A549 (cell line): ENCODE measurements at regions not wholly inside any gene's neighbourhood (a gene's known extent, or its start where the extent isn't known, plus 50 kb on each side); places are given as distances from the start of the nearest gene placed in this dataset.

Experiments used
- ATAC-seq, 2 experiments: fragments of 200-7000 bp in 1 of 2; fragments of >200 bp in 1 of 2; cut with Nextera tagmentation in 1 of 2; cut with Tn5 transposase in 1 of 2; 3 replicates each; pipeline versions ENCODE4 v1.8.0 to v1.9.1; 2018 to 2020; ENCODE audit warnings: mild to moderate bottlenecking in 1 of 2, moderate library complexity in 1 of 2
- CTCF ChIA-PET: fragments of 300-600 bp; sonication (Branson Sonifier 250); formaldehyde crosslinking; extraction: SDS; loops from one replicate; lab custom pipeline; 2021; ENCODE audit warnings: antibody characterized with exemption, inconsistent platforms; lab: Yijun Ruan, JAX
- POLR2A ChIA-PET: fragments of 350-600 bp; formaldehyde crosslinking; extraction: SDS; loops from one replicate; lab custom pipeline; 2021; ENCODE audit warnings: antibody characterized with exemption, inconsistent platforms; lab: Yijun Ruan, JAX
- DNase-seq, 2 experiments: peaks; one replicate each; pipeline versions ENCODE4 v3.0.0 to v3.0.0-alpha.2; 2011 to 2016; ENCODE audit warnings: low read depth in 1 of 2, low spot score in 1 of 2
- FAIRE-seq: peaks from 2 replicates; lab custom pipeline; 2011; peaks lifted over from hg19 to GRCh38; lab: Jason Lieb, UNC
- H3K27ac ChIP-seq, 2 experiments: fragments of >200 bp; sonication (Bioruptor Twin); formaldehyde crosslinking; 3 replicates each; pipeline ENCODE4 v1.5.1; 2016 to 2017
- H3K4me1 ChIP-seq: fragments of >200 bp; sonication (Bioruptor Twin); formaldehyde crosslinking; 3 replicates; pipeline ENCODE4 v1.6.1; 2016
- H3K4me2 ChIP-seq: fragments of >200 bp; sonication (Bioruptor Twin); formaldehyde crosslinking; 3 replicates; pipeline ENCODE4 v1.6.1; 2016
- H3K4me3 ChIP-seq: fragments of >200 bp; sonication (Bioruptor Twin); formaldehyde crosslinking; 3 replicates; pipeline ENCODE4 v1.5.1; 2016
- H3K9me3 ChIP-seq: fragments of >200 bp; sonication (Bioruptor Twin); formaldehyde crosslinking; 3 replicates; pipeline ENCODE4 v1.6.1; 2016
- CBX2 ChIP-seq: fragments of 200-600 bp; sonication (generic); IDR thresholded peaks from 2 replicates; pipeline ENCODE4 v1.6.1; 2016; ENCODE audit warnings: low read depth, mild to moderate bottlenecking, borderline replicate concordance
- CBX8 ChIP-seq: fragments of 200-600 bp; sonication (generic); IDR thresholded peaks from 2 replicates; pipeline ENCODE4 v1.6.1; 2016
- CHD4 ChIP-seq: fragments of 200-600 bp; sonication (generic); IDR thresholded peaks from 2 replicates; pipeline ENCODE4 v1.6.1; 2016; ENCODE audit warnings: antibody characterized with exemption, mild to moderate bottlenecking, borderline replicate concordance
- EHF ChIP-seq: fragments of 250-450 bp; sonication (Bioruptor Pico); IDR thresholded peaks from 2 replicates; pipeline ENCODE4 v1.5.0; 2020; ENCODE audit warnings: mild to moderate bottlenecking
- EHMT2 ChIP-seq: fragments of 200-600 bp; sonication (generic); IDR thresholded peaks from 2 replicates; pipeline ENCODE4 v1.6.1; 2016; ENCODE audit warnings: antibody characterized with exemption, low read depth, mild to moderate bottlenecking, moderate library complexity
- EP300 ChIP-seq, 2 experiments: fragments of >200 bp; sonication (Bioruptor Twin); formaldehyde crosslinking; IDR thresholded peaks; 2 replicates in 1 of 2; 3 replicates in 1 of 2; pipeline ENCODE4 v1.6.1; 2016 to 2017
- ESRRA ChIP-seq: fragments of 150-350 bp; IDR thresholded peaks from 2 replicates; pipeline ENCODE4 v1.6.1; 2014; ENCODE audit warnings: mild to moderate bottlenecking, low read length, borderline replicate concordance
- FOSB ChIP-seq: fragments of 250-450 bp; sonication (Bioruptor Pico); IDR thresholded peaks from 2 replicates; pipeline ENCODE4 v1.5.0; 2020; ENCODE audit warnings: mild to moderate bottlenecking, moderate library complexity
- HDAC2 ChIP-seq: fragments of 200-600 bp; sonication (generic); IDR thresholded peaks from 2 replicates; pipeline ENCODE4 v1.6.1; 2016
- KDM1A ChIP-seq: fragments of 200-600 bp; sonication (generic); IDR thresholded peaks from 2 replicates; pipeline ENCODE4 v1.6.1; 2016; ENCODE audit warnings: low read depth, mild to moderate bottlenecking
- KDM5A ChIP-seq: fragments of 200-600 bp; sonication (generic); IDR thresholded peaks from 2 replicates; pipeline ENCODE4 v1.6.1; 2016; ENCODE audit warnings: antibody characterized with exemption, mild to moderate bottlenecking
- MAX ChIP-seq: IDR thresholded peaks from 2 replicates; pipeline ENCODE4 v1.6.1; 2012
- MYC ChIP-seq: IDR thresholded peaks from 2 replicates; pipeline ENCODE4 v1.6.1; 2012; ENCODE audit warnings: mild to moderate bottlenecking, inconsistent platforms, low read length, improper control_type of control experiment, borderline replicate concordance
- NR3C1 ChIP-seq: fragments of >200 bp; sonication (Bioruptor Twin); formaldehyde crosslinking; IDR thresholded peaks from 3 replicates; pipeline ENCODE4 v1.6.1; 2017
- PBX3 ChIP-seq: IDR thresholded peaks from 2 replicates; pipeline ENCODE4 v1.6.1; 2012
- RCOR1 ChIP-seq: fragments of 150-350 bp; IDR thresholded peaks from 2 replicates; pipeline ENCODE4 v1.6.1; 2014; ENCODE audit warnings: antibody characterized with exemption, low read length, low read depth
- RFX5 ChIP-seq: fragments of 450-650 bp; IDR thresholded peaks from 2 replicates; pipeline ENCODE4 v1.7.1; 2014; ENCODE audit warnings: antibody characterized with exemption, mild to moderate bottlenecking, moderate library complexity
- ZC3H11A ChIP-seq: fragments of 450-650 bp; IDR thresholded peaks from 2 replicates; pipeline ENCODE4 v1.6.1; 2014; ENCODE audit warnings: antibody characterized with exemption, mild to moderate bottlenecking
- ZSCAN20 ChIP-seq: fragments of 250-450 bp; sonication (Bioruptor Pico); IDR thresholded peaks from 2 replicates; pipeline ENCODE4 v1.8.0; 2022; ENCODE audit warnings: mild to moderate bottlenecking, moderate library complexity
- WGBS: methylation state at CpG from one replicate; pipeline ENCODE4 v1.1.6; 2017; ENCODE audit errors: missing lambda C conversion rate; 5-methylcytosine and 5-hydroxymethylcytosine counted together
- TF ChIP-seq, protein P1 (sequence below): fragments of >200 bp; sonication (Bioruptor Twin); formaldehyde crosslinking; IDR thresholded peaks from 2 replicates; pipeline ENCODE4 v1.6.1; 2016
- TF ChIP-seq, protein P2 (sequence below): fragments of 200-600 bp; sonication (generic); IDR thresholded peaks from 2 replicates; pipeline ENCODE4 v1.6.1; 2016; ENCODE audit warnings: antibody characterized with exemption, mild to moderate bottlenecking, moderate library complexity
- TF ChIP-seq, protein P3 (sequence below): fragments of 250-450 bp; sonication (Bioruptor Pico); IDR thresholded peaks from 2 replicates; pipeline ENCODE4 v1.5.0; 2020; ENCODE audit warnings: low read depth, mild to moderate bottlenecking, moderate library complexity

DNA sequence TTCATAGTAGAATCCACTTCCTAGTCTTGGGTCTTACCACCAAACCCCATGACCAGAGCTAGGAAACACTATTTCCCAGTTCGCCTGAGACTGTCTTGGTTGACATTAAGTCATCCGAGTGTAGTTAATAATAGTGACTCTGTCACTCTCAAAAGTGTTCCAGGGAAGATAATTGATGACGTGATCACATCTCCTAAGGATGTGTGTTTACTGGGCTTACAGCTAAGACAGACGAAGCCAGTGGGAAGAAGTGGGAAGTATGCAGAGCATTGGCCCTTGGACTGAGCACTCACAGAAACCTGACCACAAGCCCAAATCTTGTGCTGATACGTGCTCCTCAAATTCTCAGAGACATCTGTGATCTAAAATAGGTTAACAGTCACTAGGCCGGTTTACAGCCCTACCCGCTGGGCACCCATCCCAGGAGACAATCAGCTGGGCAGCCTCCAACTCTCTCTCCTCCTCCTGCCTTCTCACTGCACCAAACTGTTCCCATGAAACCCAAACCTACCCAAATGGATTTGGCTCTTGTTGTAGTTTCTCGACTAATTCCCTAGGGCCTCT, 316.6 kb downstream of the TLE1 start:
- H3K4me1 ChIP-seq: no peaks in the 10 kb centered on the region
- no peak for FAIRE-seq

GRCh38 chr9:81371824-81372223, 317.5 kb downstream of the TLE1 start:
- ChIA-PET CTCF (no interaction called here), POLR2A (no interaction called here)
- Histone ChIP-seq H3K4me1 (no peaks in the 10 kb centered on the region), H3K4me2 (no peak overlapping the region), H3K27ac (no peak overlapping the region), H3K9me3 (no peaks in the 10 kb centered on the region), H3K4me3 (no peak overlapping the region)
- WGBS: 87% methylated on average over 7 of the region's 7 CpGs
- FAIRE-seq (no peak), ATAC-seq (no peak), DNase-seq (no peak)
- no peak for TF ChIP-seq CHD4
- no peak for TF ChIP-seq CBX8
- TF ChIP-seq HDAC2: no peak
- no peak for TF ChIP-seq ZC3H11A
- no peak for TF ChIP-seq CBX2
- TF ChIP-seq, protein P1, sequence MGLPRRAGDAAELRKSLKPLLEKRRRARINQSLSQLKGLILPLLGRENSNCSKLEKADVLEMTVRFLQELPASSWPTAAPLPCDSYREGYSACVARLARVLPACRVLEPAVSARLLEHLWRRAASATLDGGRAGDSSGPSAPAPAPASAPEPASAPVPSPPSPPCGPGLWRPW: no peak
- TF ChIP-seq PBX3: no peak
- no peak for TF ChIP-seq MYC

More for the DNA sequence above, 316.6 kb downstream of the TLE1 start:
- Histone ChIP-seq H3K27ac (no peak overlapping the region), H3K9me3 (no peaks in the 10 kb centered on the region), H3K4me3 (no peak overlapping the region), H3K4me2 (no peak overlapping the region)
- DNase-seq (no peak), ATAC-seq (no peak)
- ChIA-PET CTCF (no interaction called here), POLR2A (no interaction called here)
- TF ChIP-seq EP300 (IDR thresholded peaks at IDR 0.05): no peak
- TF ChIP-seq ESRRA: no peak
- TF ChIP-seq, protein P2, sequence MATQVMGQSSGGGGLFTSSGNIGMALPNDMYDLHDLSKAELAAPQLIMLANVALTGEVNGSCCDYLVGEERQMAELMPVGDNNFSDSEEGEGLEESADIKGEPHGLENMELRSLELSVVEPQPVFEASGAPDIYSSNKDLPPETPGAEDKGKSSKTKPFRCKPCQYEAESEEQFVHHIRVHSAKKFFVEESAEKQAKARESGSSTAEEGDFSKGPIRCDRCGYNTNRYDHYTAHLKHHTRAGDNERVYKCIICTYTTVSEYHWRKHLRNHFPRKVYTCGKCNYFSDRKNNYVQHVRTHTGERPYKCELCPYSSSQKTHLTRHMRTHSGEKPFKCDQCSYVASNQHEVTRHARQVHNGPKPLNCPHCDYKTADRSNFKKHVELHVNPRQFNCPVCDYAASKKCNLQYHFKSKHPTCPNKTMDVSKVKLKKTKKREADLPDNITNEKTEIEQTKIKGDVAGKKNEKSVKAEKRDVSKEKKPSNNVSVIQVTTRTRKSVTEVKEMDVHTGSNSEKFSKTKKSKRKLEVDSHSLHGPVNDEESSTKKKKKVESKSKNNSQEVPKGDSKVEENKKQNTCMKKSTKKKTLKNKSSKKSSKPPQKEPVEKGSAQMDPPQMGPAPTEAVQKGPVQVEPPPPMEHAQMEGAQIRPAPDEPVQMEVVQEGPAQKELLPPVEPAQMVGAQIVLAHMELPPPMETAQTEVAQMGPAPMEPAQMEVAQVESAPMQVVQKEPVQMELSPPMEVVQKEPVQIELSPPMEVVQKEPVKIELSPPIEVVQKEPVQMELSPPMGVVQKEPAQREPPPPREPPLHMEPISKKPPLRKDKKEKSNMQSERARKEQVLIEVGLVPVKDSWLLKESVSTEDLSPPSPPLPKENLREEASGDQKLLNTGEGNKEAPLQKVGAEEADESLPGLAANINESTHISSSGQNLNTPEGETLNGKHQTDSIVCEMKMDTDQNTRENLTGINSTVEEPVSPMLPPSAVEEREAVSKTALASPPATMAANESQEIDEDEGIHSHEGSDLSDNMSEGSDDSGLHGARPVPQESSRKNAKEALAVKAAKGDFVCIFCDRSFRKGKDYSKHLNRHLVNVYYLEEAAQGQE: no peak
- TF ChIP-seq HDAC2: no peak
- no peak for TF ChIP-seq NR3C1
- TF ChIP-seq ZSCAN20: no peak
- TF ChIP-seq, protein P3, sequence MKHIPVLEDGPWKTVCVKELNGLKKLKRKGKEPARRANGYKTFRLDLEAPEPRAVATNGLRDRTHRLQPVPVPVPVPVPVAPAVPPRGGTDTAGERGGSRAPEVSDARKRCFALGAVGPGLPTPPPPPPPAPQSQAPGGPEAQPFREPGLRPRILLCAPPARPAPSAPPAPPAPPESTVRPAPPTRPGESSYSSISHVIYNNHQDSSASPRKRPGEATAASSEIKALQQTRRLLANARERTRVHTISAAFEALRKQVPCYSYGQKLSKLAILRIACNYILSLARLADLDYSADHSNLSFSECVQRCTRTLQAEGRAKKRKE (CRISPR knock-in tag): no peak
- no peak for TF ChIP-seq EHMT2
- no peak for TF ChIP-seq EHF (CRISPR knock-in tag)
- no peak for TF ChIP-seq FOSB (CRISPR knock-in tag)
- no peak for TF ChIP-seq RCOR1
- TF ChIP-seq RFX5: no peak
- no peak for TF ChIP-seq CBX2
- no peak for TF ChIP-seq CBX8
- TF ChIP-seq MAX: no peak
- no peak for TF ChIP-seq KDM1A
- TF ChIP-seq KDM5A: no peak
- WGBS: 84% methylated on average over 8 of the region's 8 CpGs
